Common myeloid progenitor, CD34-positive (primary cell): ENCODE measurements at regions not wholly inside any gene's neighbourhood (a gene's known extent, or its start where the extent isn't known, plus 50 kb on each side); places are given as distances from the start of the nearest gene placed in this dataset.

Experiments used
- CTCF ChIA-PET: fragments of 350-600 bp; sonication (Branson Sonifier 250); formaldehyde crosslinking; loops from one replicate; lab custom pipeline; 2021; ENCODE audit warnings: antibody characterized with exemption; lab: Charles Lee
- POLR2A ChIA-PET: fragments of 350-600 bp; sonication (Branson Sonifier 250); formaldehyde crosslinking; loops from one replicate; lab custom pipeline; 2021; ENCODE audit warnings: antibody characterized with exemption; lab: Charles Lee
- DNase-seq, 3 donors: peaks; one replicate each; pipeline versions ENCODE4 v3.0.0 to v3.0.0-alpha.2; 2013
- H3K27ac ChIP-seq, 2 experiments: 1 replicate in 1 of 2; 2 replicates in 1 of 2; pipeline ENCODE4 v1.7.0; 2013; ENCODE audit warnings: inconsistent platforms in 2 of 2, low read length in 2 of 2, mild to moderate bottlenecking in 2 of 2, low read depth in 1 of 2, moderate library complexity in 1 of 2; ENCODE audit not compliant: severe bottlenecking in 2 of 2, insufficient read depth in 1 of 2, poor library complexity in 1 of 2
- H3K27me3 ChIP-seq, 5 experiments: replicated peaks in 2 of 5; 1 replicate in 3 of 5; 2 replicates in 2 of 5; pipeline versions ENCODE4 v1.6.1 to v1.7.0; 2013; ENCODE audit warnings: low read length in 4 of 5, mild to moderate bottlenecking in 2 of 5, moderate library complexity in 2 of 5, inconsistent platforms in 1 of 5; ENCODE audit not compliant: insufficient read depth in 5 of 5, control insufficient read depth in 4 of 5
- H3K36me3 ChIP-seq, 4 experiments: 1 replicate in 2 of 4; 2 replicates in 2 of 4; pipeline versions ENCODE4 v1.6.1 to v1.7.0; 2013; ENCODE audit warnings: low read length in 3 of 4, control low read depth in 1 of 4, mild to moderate bottlenecking in 1 of 4; ENCODE audit not compliant: control insufficient read depth in 4 of 4, insufficient read depth in 4 of 4
- H3K4me1 ChIP-seq, 4 experiments: 1 replicate in 3 of 4; 2 replicates in 1 of 4; pipeline versions ENCODE4 v1.6.1 to v1.7.1; 2013; ENCODE audit warnings: low read length in 3 of 4, mild to moderate bottlenecking in 3 of 4, control low read depth in 1 of 4, inconsistent platforms in 1 of 4, moderate library complexity in 1 of 4; ENCODE audit not compliant: control insufficient read depth in 4 of 4, insufficient read depth in 4 of 4; ENCODE audit errors: control extremely low read depth in 1 of 4
- H3K4me3 ChIP-seq, 7 experiments: 1 replicate in 4 of 7; 2 replicates in 3 of 7; pipeline versions ENCODE4 v1.5.1 to v1.7.0; 2013; ENCODE audit warnings: mild to moderate bottlenecking in 7 of 7, low read length in 6 of 7, moderate library complexity in 6 of 7, inconsistent platforms in 2 of 7, low read depth in 2 of 7, control low read depth in 1 of 7; ENCODE audit not compliant: insufficient read depth in 4 of 7, control insufficient read depth in 1 of 7; ENCODE audit errors: extremely low read depth in 1 of 7
- H3K9me3 ChIP-seq, 5 experiments: 1 replicate in 4 of 5; 2 replicates in 1 of 5; pipeline versions ENCODE4 v1.6.1 to v1.7.1; 2013; ENCODE audit warnings: low read length in 4 of 5, mild to moderate bottlenecking in 2 of 5, inconsistent platforms in 1 of 5, low read depth in 1 of 5, moderate library complexity in 1 of 5; ENCODE audit not compliant: control insufficient read depth in 4 of 5, insufficient read depth in 2 of 5; ENCODE audit errors: control extremely low read depth in 1 of 5
- WGBS: methylation state at CpG from one replicate; pipeline ENCODE4 v1.1.5; 2013; ENCODE audit not compliant: insufficient coverage; 5-methylcytosine and 5-hydroxymethylcytosine counted together

DNA sequence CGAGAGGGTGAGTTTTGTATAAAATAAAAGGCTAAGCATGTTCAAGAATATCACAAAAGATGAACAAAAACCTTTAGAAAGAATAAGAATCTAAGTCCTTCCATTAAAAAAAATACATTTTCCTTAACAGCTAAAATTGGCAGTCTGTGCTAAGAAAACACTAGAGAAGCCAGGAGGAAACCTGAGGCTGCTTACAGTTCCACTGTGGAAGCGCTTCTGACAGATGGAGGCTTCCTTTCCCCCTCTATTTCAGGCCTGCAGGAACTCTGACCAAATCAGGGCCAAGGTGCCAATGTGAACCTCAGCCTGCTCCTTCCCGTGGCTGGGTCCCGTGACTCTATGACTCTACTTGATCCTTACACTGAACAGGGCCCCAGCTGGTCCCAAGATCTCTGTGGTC is 108.1 kb upstream of the ARHGAP28 start:
- ChIA-PET POLR2A (no interaction called here), CTCF (no interaction called here)
- peaks cover 0 to 4% (median 0%) of the 10 kb centered on the region in 5 experiments for H3K9me3 ChIP-seq
- H3K27me3 ChIP-seq: no peaks in the 10 kb centered on the region
- no peaks in the 10 kb centered on the region for H3K4me1 ChIP-seq
- H3K4me3 ChIP-seq: no peak overlapping the region
- WGBS: 84% methylated on average over 3 of the region's 4 CpGs
- no peaks in the 10 kb centered on the region for H3K36me3 ChIP-seq
- no peak for DNase-seq
- no peak overlapping the region for H3K27ac ChIP-seq

DNA sequence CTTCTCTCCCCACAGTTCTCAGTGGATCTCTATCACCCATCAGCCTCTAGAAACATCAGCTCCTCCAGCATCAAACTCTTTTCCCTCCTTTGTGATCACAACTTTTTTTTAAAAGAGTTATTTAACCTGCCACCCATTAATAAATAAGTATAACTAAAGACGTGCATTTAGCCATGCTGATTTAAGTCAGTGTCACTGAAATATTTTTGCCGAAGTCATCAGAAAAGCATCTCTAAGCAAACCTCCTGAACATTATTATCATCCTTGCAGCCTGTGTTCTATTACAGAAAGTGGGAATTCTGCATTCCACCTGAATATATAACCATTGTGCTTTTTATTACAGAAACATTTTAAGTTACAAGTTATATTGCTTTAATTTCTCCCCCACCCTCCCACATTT is 106.2 kb upstream of the ARHGAP28 start:
- DNase-seq: no peak
- ChIA-PET POLR2A (no interaction called here), CTCF (no interaction called here)
- Histone ChIP-seq H3K36me3 (no peaks in the 10 kb centered on the region), H3K4me1 (no peaks in the 10 kb centered on the region), H3K9me3 (no peaks in the 10 kb centered on the region), H3K4me3 (no peak overlapping the region), H3K27ac (no peak overlapping the region), H3K27me3 (no peaks in the 10 kb centered on the region)
- 93% methylated on average over 2 of the region's 2 CpGs for WGBS

DNA sequence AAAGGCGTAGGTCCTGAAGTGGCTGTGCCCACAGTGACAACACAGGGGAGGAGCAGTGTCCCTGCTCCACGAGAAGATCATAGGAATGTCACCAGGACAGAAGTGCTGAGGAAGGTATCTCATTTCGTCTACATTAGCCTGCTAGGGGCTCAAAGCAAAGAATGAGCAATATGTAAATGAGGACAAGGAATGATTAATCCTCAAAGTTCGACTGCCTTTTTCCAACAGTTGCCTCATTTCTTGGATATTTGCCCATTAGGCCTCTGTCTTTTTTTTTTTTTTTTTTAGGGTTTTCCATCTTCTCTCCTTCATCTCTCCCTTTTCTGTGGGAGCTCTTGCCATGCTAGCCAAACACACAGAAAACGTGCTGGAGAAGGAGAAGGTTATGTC is 105.2 kb upstream of the ARHGAP28 start:
- no peak for DNase-seq
- Histone ChIP-seq H3K4me3 (no peak overlapping the region), H3K27ac (no peak overlapping the region), H3K36me3 (no peaks in the 10 kb centered on the region), H3K27me3 (no peaks in the 10 kb centered on the region), H3K4me1 (no peaks in the 10 kb centered on the region), H3K9me3 (no peaks in the 10 kb centered on the region)
- ChIA-PET POLR2A (no interaction called here), CTCF (no interaction called here)
- 94% methylated on average over 3 of the region's 5 CpGs for WGBS

DNA sequence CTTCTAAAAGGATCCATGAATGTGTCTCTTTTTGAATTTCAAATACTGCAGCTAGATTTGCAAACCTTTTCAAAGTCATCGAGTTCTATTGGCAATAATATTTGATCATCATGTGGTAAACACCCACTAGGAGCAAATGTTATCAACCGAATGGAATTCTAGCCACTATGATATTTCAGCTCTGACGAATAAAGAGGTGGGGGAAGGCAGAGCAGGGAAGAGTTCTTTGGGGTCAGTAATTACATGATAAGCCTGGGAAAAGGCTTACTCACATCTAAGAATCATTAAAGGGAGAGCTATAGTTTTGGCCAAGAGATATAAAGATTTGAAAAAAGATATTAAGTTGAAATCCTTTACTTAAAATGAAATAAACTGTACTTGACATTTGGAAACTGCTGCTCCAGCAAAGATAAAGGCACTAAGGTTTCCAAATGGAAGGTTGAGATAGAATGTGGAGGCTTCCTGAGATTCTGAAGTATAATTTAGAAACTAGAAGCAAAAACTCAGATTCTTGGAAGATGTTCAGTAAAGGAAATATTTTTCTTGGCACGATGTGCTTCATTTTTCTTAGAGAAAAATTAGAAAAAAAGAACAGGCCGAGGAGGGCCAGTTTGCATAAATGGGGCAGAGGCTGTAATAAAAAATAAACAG is 104.7 kb upstream of the ARHGAP28 start:
- Histone ChIP-seq H3K9me3 (no peaks in the 10 kb centered on the region), H3K36me3 (no peaks in the 10 kb centered on the region), H3K4me3 (no peak overlapping the region), H3K27ac (no peak overlapping the region), H3K4me1 (no peaks in the 10 kb centered on the region), H3K27me3 (no peaks in the 10 kb centered on the region)
- DNase-seq: no peak
- ChIA-PET CTCF (no interaction called here), POLR2A (no interaction called here)
- 100% methylated on average over 3 of the region's 5 CpGs for WGBS

DNA sequence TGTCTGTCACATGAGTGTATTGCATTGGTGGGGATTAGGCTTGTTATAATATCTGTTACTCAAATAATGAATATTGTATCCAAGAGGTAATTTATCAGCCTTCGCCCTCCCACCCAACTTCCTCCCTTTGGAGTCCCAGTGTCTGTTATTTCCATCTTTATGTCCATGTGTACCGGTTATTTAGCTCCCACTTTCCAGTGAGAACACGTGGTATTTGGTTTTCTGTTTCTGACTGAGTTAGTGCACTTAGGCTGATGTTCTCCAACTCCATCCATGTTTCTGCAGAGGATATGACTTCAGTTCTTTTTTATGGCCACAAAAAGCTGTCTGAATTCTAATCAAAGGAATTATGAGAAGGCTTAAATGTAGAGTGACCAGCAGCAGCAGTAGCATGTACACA is 104.0 kb upstream of the ARHGAP28 start:
- no peak for DNase-seq
- H3K27me3 ChIP-seq: no peaks in the 10 kb centered on the region
- WGBS: no CpG with 5 or more reads among the region's 3 CpGs
- no peaks in the 10 kb centered on the region for H3K36me3 ChIP-seq
- H3K27ac ChIP-seq: no peak overlapping the region
- H3K4me1 ChIP-seq: no peaks in the 10 kb centered on the region
- H3K4me3 ChIP-seq: no peak overlapping the region
- H3K9me3 ChIP-seq: no peaks in the 10 kb centered on the region
- CTCF ChIA-PET: no interaction called here
- POLR2A ChIA-PET: no interaction called here

DNA sequence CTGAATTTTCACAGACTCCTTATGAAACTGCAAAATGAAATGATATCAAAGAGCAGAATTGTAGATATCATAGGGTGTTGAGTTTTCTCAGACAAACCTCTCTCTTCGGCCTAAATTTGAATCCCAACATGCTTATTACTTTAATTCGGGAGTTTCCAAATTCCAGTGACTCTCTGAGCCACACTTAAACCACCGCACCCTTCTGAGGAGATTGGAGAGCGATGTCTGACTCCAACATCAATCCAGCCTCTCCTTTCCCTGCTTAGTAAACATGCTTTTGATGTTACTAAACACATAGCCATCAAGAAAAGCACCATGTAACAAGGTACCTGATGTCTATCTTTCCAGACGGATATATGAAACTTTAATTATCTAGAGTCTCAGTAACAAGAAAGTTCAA is 103.1 kb upstream of the ARHGAP28 start:
- no peak for DNase-seq
- WGBS: 88% methylated on average over 4 of the region's 5 CpGs
- H3K4me3 ChIP-seq: no peak overlapping the region
- no peaks in the 10 kb centered on the region for H3K36me3 ChIP-seq
- CTCF ChIA-PET: no interaction called here
- POLR2A ChIA-PET: no interaction called here
- H3K27ac ChIP-seq: no peak overlapping the region
- no peaks in the 10 kb centered on the region for H3K27me3 ChIP-seq
- H3K9me3 ChIP-seq: no peaks in the 10 kb centered on the region
- no peaks in the 10 kb centered on the region for H3K4me1 ChIP-seq

DNA sequence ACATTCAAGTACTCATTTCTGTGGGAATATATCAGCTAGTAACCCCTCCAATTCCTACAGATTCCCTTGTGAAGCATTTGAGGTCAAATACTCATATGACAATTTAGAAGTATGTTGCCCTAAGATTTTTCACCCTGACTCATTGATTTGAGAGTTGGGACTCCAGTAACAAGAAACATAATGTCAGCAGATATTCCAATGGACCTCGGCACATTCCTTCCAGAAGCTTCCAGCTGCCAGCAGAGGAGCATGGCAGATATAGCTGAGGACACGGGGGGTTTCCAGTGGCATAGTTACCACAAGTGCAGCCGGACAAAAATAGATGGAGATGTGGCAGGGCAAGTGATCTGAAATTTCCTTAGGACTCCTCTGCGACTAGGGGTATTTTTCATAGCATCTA is 101.9 kb upstream of the ARHGAP28 start:
- DNase-seq: no peak
- Histone ChIP-seq H3K4me3 (no peak overlapping the region), H3K27me3 (no peaks in the 10 kb centered on the region), H3K9me3 (no peaks in the 10 kb centered on the region), H3K27ac (no peak overlapping the region), H3K36me3 (no peaks in the 10 kb centered on the region), H3K4me1 (no peaks in the 10 kb centered on the region)
- 88% methylated on average over 2 of the region's 4 CpGs for WGBS
- POLR2A ChIA-PET: no interaction called here
- CTCF ChIA-PET: no interaction called here
